ENCODE measurements at regions not wholly inside any gene's neighbourhood (a gene's known extent, or its start where the extent isn't known, plus 50 kb on each side); places are given as distances from the start of the nearest gene placed in this dataset.

GRCh38 chr4:137274404-137274803 is 257.9 kb downstream of the PCDH18 start:
- H3K4me3 ChIP-seq (ENCODE audit: low read length), result no peak overlapping the region
- no peak for TF ChIP-seq CTCF (conservative IDR thresholded peaks at IDR 0.05; ENCODE audit: low read depth, low read length)
- DNase-seq (ENCODE audit: low read depth), result no peak

- no peak for DNase-seq (ENCODE audit: low read depth)
- no peak for TF ChIP-seq CTCF (conservative IDR thresholded peaks at IDR 0.05; ENCODE audit: low read depth, low read length)
- H3K4me3 ChIP-seq (ENCODE audit: low read length), result no peak overlapping the region
Observed at GRCh38 chr4:137267024-137267423, 265.3 kb downstream of the PCDH18 start.

GRCh38 chr4:137266511-137266910 is 265.8 kb downstream of the PCDH18 start:
- DNase-seq (ENCODE audit: low read depth), result no peak
- no peak for TF ChIP-seq CTCF (conservative IDR thresholded peaks at IDR 0.05; ENCODE audit: low read depth, low read length)
- H3K4me3 ChIP-seq (ENCODE audit: low read length), result no peak overlapping the region

GRCh38 chr4:137263206-137263605 is 269.1 kb downstream of the PCDH18 start:
- DNase-seq (ENCODE audit: low read depth), result no peak
- TF ChIP-seq CTCF (conservative IDR thresholded peaks at IDR 0.05; ENCODE audit: low read depth, low read length), result no peak
- no peak overlapping the region for H3K4me3 ChIP-seq (ENCODE audit: low read length)

- no peak for TF ChIP-seq CTCF (conservative IDR thresholded peaks at IDR 0.05; ENCODE audit: low read depth, low read length)
- DNase-seq (ENCODE audit: low read depth), result no peak
- no peak overlapping the region for H3K4me3 ChIP-seq (ENCODE audit: low read length)
Observed at GRCh38 chr4:137253949-137254348, 278.3 kb downstream of the PCDH18 start.

GRCh38 chr4:137249112-137249511 is 283.2 kb downstream of the PCDH18 start:
- TF ChIP-seq CTCF (conservative IDR thresholded peaks at IDR 0.05; ENCODE audit: low read depth, low read length), result no peak
- H3K4me3 ChIP-seq (ENCODE audit: low read length), result no peak overlapping the region
- no peak for DNase-seq (ENCODE audit: low read depth)

GRCh38 chr4:137238456-137239162 is 293.7 kb downstream of the PCDH18 start:
- no peak for DNase-seq (ENCODE audit: low read depth)
- H3K4me3 ChIP-seq (ENCODE audit: low read length), result no peak overlapping the region
- TF ChIP-seq CTCF (conservative IDR thresholded peaks at IDR 0.05; ENCODE audit: low read depth, low read length), result no peak
